Panc1 (cell line): ENCODE measurements at regions not wholly inside any gene's neighbourhood (a gene's known extent, or its start where the extent isn't known, plus 50 kb on each side); places are given as distances from the start of the nearest gene placed in this dataset.

Experiments used
- ATAC-seq: fragments of 200-7000 bp; cut with Tn5 transposase; 2 replicates; pipeline ENCODE4 v1.9.1; 2020; ENCODE audit warnings: mild to moderate bottlenecking, moderate library complexity
- BruUV-seq: library from RNA; stranded (reverse); fragments of 400-500 nt; replicated peaks from 2 replicates; lab custom pipeline; 2021; lab: Mats Ljungman, UMichigan
- CTCF ChIA-PET: fragments of 300-600 bp; sonication (Branson Sonifier 250); formaldehyde crosslinking; loops from one replicate; lab custom pipeline; 2022; ENCODE audit warnings: antibody characterized with exemption; lab: Charles Lee
- POLR2A ChIA-PET: fragments of 300-600 bp; sonication (Branson Sonifier 250); formaldehyde crosslinking; loops from one replicate; lab custom pipeline; 2022; ENCODE audit warnings: antibody characterized with exemption; lab: Charles Lee
- DNase-seq: peaks from one replicate; pipeline ENCODE4 v3.0.0-alpha.2; 2010; ENCODE audit warnings: low read depth, low spot score
- H3K27ac ChIP-seq: 2 replicates; pipeline ENCODE4 v1.5.1; 2011; ENCODE audit warnings: mild to moderate bottlenecking, low read length, inconsistent platforms
- H3K27me3 ChIP-seq: fragments of 200-500 bp; sonication (Bioruptor generic); 2 replicates; pipeline ENCODE4 v1.6.0; 2014; ENCODE audit warnings: low read length, inconsistent platforms; ENCODE audit not compliant: control insufficient read depth, insufficient read depth
- H3K36me3 ChIP-seq: fragments of 200-500 bp; sonication (Bioruptor generic); 2 replicates; pipeline ENCODE4 v1.5.1; 2014; ENCODE audit warnings: inconsistent platforms, mild to moderate bottlenecking, low read length, moderate library complexity; ENCODE audit not compliant: control insufficient read depth, insufficient read depth
- H3K4me1 ChIP-seq: 2 replicates; pipeline ENCODE4 v1.5.1; 2011; ENCODE audit warnings: inconsistent platforms, mild to moderate bottlenecking, low read length, moderate library complexity; ENCODE audit not compliant: control insufficient read depth, insufficient read depth
- H3K4me3 ChIP-seq, 2 experiments: 2 replicates each; pipeline ENCODE4 v1.5.1; 2011 to 2012; ENCODE audit warnings: low read depth in 2 of 2, low read length in 2 of 2, mild to moderate bottlenecking in 2 of 2, inconsistent platforms in 1 of 2, moderate library complexity in 1 of 2
- H3K9me3 ChIP-seq: fragments of 200-500 bp; sonication (Bioruptor generic); 2 replicates; pipeline ENCODE4 v1.5.1; 2014; ENCODE audit warnings: low read depth, mild to moderate bottlenecking, inconsistent platforms, low read length, moderate library complexity; ENCODE audit not compliant: control insufficient read depth, insufficient read depth
- CTCF ChIP-seq: fragments of 450-650 bp; IDR thresholded peaks from 2 replicates; pipeline ENCODE4 v1.5.1; 2017; ENCODE audit warnings: mild to moderate bottlenecking
- POLR2AphosphoS5 ChIP-seq: IDR thresholded peaks from 2 replicates; pipeline ENCODE4 v1.6.1; 2012; ENCODE audit warnings: mild to moderate bottlenecking, low read depth, low read length, moderate library complexity
- REST ChIP-seq, 2 experiments: IDR thresholded peaks; 2 replicates each; pipeline ENCODE4 v1.6.1; 2011 to 2012; ENCODE audit warnings: low read depth in 2 of 2, control low read depth in 1 of 2, low read length in 1 of 2, mild to moderate bottlenecking in 1 of 2, moderate library complexity in 1 of 2; ENCODE audit not compliant: insufficient read depth in 1 of 2
- SIN3A ChIP-seq: IDR thresholded peaks from 2 replicates; pipeline ENCODE4 v1.6.1; 2012; ENCODE audit warnings: low read depth, mild to moderate bottlenecking, low read length, moderate library complexity, borderline replicate concordance; ENCODE audit not compliant: insufficient read depth
- TCF7L2 ChIP-seq: IDR thresholded peaks from 2 replicates; pipeline ENCODE4 v1.6.1; 2011; ENCODE audit warnings: mild to moderate bottlenecking, low read depth, low read length, inconsistent platforms
- in situ Hi-C: cut with HindIII; loops from 2 replicates; pipeline ENCODE4 v1.10.0; 2016; ENCODE audit warnings: low sequenced_read_pairs, low pct_unique_long_range_greater_than_20kb
- intact Hi-C: fragments of 100-400 bp; cut with micrococcal nuclease; formaldehyde crosslinking; loops from one replicate; pipeline ENCODE4 v1.10.0; 2022; ENCODE audit not compliant: unreplicated experiment

GRCh38 chr7:93021748-93022147, 96.0 kb downstream of the SAMD9 start:
- Histone ChIP-seq H3K9me3 (no peaks in the 10 kb centered on the region), H3K36me3 (no peaks in the 10 kb centered on the region), H3K27me3 (no peaks in the 10 kb centered on the region), H3K27ac (no peak overlapping the region), H3K4me3 (no peak overlapping the region), H3K4me1 (no peaks in the 10 kb centered on the region)
- ChIA-PET POLR2A (no interaction called here), CTCF (no interaction called here)
- ATAC-seq (no peak), DNase-seq (no peak)
- intact Hi-C loops (no loop called here), in situ Hi-C loops (no loop called here)
- TF ChIP-seq REST (IDR thresholded peaks at IDR 0.05; ENCODE audit: insufficient read depth in 1 of 2, low read depth in 2 of 2, low read length in 1 of 2) = no peak
- TF ChIP-seq POLR2AphosphoS5 = no peak
- TF ChIP-seq SIN3A = no peak
- no peak for TF ChIP-seq CTCF
- BruUV-seq = no TSS peak

- POLR2A ChIA-PET = no interaction called here
- Histone ChIP-seq H3K4me1 (no peaks in the 10 kb centered on the region), H3K4me3 (no peak overlapping the region), H3K36me3 (no peaks in the 10 kb centered on the region), H3K27ac (no peak overlapping the region), H3K27me3 (no peaks in the 10 kb centered on the region), H3K9me3 (no peaks in the 10 kb centered on the region)
- no peak for ATAC-seq
- CTCF ChIA-PET = no interaction called here
- in situ Hi-C loops = no loop called here
- intact Hi-C loops = no loop called here
- no TSS peak for BruUV-seq
- no peak for TF ChIP-seq REST (IDR thresholded peaks at IDR 0.05; ENCODE audit: insufficient read depth in 1 of 2, low read depth in 2 of 2, low read length in 1 of 2)
- no peak for TF ChIP-seq SIN3A
- no peak for TF ChIP-seq TCF7L2
- no peak for TF ChIP-seq POLR2AphosphoS5
- no peak for TF ChIP-seq CTCF
- no peak for DNase-seq
These were observed 99.1 kb downstream of the SAMD9 start for GRCh38 chr7:93018716-93019115.
